PFSK-1 (cell line): ENCODE measurements at regions not wholly inside any gene's neighbourhood (a gene's known extent, or its start where the extent isn't known, plus 50 kb on each side); places are given as distances from the start of the nearest gene placed in this dataset.

ENCODE experiments used
- POLR2AphosphoS5 ChIP-seq: IDR thresholded peaks from 2 replicates; pipeline ENCODE4 v1.6.1; 2012; ENCODE audit warnings: low read depth, mild to moderate bottlenecking, control low read depth, low read length, moderate library complexity
- SIN3A ChIP-seq: IDR thresholded peaks from 2 replicates; pipeline ENCODE4 v1.6.1; 2012; ENCODE audit warnings: mild to moderate bottlenecking, low read length, moderate library complexity, borderline replicate concordance; ENCODE audit not compliant: insufficient read depth

DNA sequence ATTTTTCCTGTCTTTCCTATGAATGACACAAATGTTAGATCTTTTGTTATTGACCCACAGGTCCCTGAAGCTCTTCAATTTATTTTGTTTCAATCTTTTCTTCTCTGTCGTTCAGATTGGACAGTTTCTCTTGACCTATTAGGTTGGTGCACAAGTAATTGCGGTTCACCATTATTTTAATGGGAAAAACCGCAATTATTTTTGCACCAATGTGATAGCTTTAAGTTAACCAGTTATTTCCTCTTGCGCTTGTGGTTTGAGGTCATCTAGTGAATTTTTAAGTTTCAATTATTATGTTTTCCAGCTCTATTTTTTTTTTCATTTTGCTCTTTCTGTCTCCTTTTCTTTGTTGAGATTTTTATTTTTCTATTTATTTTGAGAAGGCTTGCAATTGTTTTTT is 399.2 kb downstream of the INHBA start:
- TF ChIP-seq SIN3A (no peak), POLR2AphosphoS5 (no peak)
